HCT116 (cell line): ENCODE measurements at regions not wholly inside any gene's neighbourhood (a gene's known extent, or its start where the extent isn't known, plus 50 kb on each side); places are given as distances from the start of the nearest gene placed in this dataset.

Experiments used
- ATAC-seq: fragments of 200-7000 bp; cut with Tn5 transposase; 2 replicates; pipeline ENCODE4 v1.9.1; 2020; ENCODE audit warnings: mild to moderate bottlenecking, moderate library complexity
- BruUV-seq: library from RNA; stranded (reverse); fragments of 400-500 nt; replicated peaks from 2 replicates; lab custom pipeline; 2021; lab: Mats Ljungman, UMichigan
- CTCF ChIA-PET: fragments of 300-600 bp; sonication (Branson Sonifier 250); formaldehyde crosslinking; loops from one replicate; lab custom pipeline; 2021; ENCODE audit warnings: antibody characterized with exemption; lab: Charles Lee
- POLR2A ChIA-PET: fragments of 300-600, 350-600 bp; sonication (Branson Sonifier 250); formaldehyde crosslinking; loops from one replicate; lab custom pipeline; 2021; ENCODE audit warnings: antibody characterized with exemption; lab: Charles Lee
- RAD21 ChIA-PET, 2 experiments: fragments of 300-600 bp; sonication (Branson Sonifier 250); formaldehyde crosslinking; loops; one replicate each; lab custom pipeline; 2023; ENCODE audit warnings: low total read pairs in 2 of 2; ENCODE audit not compliant: uncharacterized antibody in 2 of 2, unreplicated experiment in 2 of 2, low non-redundant PET in 1 of 2; lab: Charles Lee
- DNase-seq: peaks from one replicate; pipeline ENCODE4 v3.0.0-alpha.2; 2010; ENCODE audit warnings: low read depth, low spot score
- H2AFZ ChIP-seq: fragments of 200-600 bp; shearing (Covaris generic), sonication (generic); 2 replicates; pipeline ENCODE4 v1.6.1; 2017; ENCODE audit warnings: low read depth, mixed run types, mixed read lengths, antibody characterized with exemption, low read length; ENCODE audit not compliant: poor library complexity, severe bottlenecking
- H3K27ac ChIP-seq: 2 replicates; pipeline ENCODE4 v1.5.1; 2012; ENCODE audit warnings: low read depth, low read length
- H3K27me3 ChIP-seq: fragments of 200-600 bp; sonication (generic); 2 replicates; pipeline ENCODE4 v1.6.1; 2016; ENCODE audit warnings: mixed run types, low read length, mixed read lengths; ENCODE audit not compliant: insufficient read depth
- H3K36me3 ChIP-seq, 2 experiments: fragments of 200-500 bp in 1 of 2; fragments of 200-600 bp in 1 of 2; sonication (Bioruptor generic) in 1 of 2; sonication (generic) in 1 of 2; 2 replicates each; pipeline versions ENCODE4 v1.5.1 to v1.6.1; 2014 to 2016; ENCODE audit warnings: low read length in 2 of 2, inconsistent platforms in 1 of 2, mixed read lengths in 1 of 2, mixed run types in 1 of 2; ENCODE audit not compliant: insufficient read depth in 2 of 2, control insufficient read depth in 1 of 2
- H3K4me1 ChIP-seq, 2 experiments: fragments of 200-600 bp in 1 of 2; sonication (generic) in 1 of 2; 2 replicates each; pipeline versions ENCODE4 v1.5.1 to v1.6.1; 2012 to 2017; ENCODE audit warnings: low read length in 2 of 2, inconsistent platforms in 1 of 2, mild to moderate bottlenecking in 1 of 2, mixed read lengths in 1 of 2, mixed run types in 1 of 2, moderate library complexity in 1 of 2; ENCODE audit not compliant: insufficient read depth in 2 of 2, control insufficient read depth in 1 of 2
- H3K4me2 ChIP-seq: fragments of 200-600 bp; sonication (generic); 2 replicates; pipeline ENCODE4 v1.6.1; 2017; ENCODE audit warnings: mixed run types, low read length, mixed read lengths
- H3K4me3 ChIP-seq, 2 experiments: fragments of 200-600 bp in 1 of 2; sonication (generic) in 1 of 2; replicated peaks in 1 of 2; 2 replicates each; pipeline ENCODE4 v1.5.1; 2011 to 2016; ENCODE audit warnings: low read length in 2 of 2, control low read depth in 1 of 2, low read depth in 1 of 2, mild to moderate bottlenecking in 1 of 2, mixed read lengths in 1 of 2, mixed run types in 1 of 2
- H3K79me2 ChIP-seq: fragments of 200-600 bp; sonication (generic); 2 replicates; pipeline ENCODE4 v1.6.1; 2017; ENCODE audit warnings: mild to moderate bottlenecking, mixed run types, low read length, moderate library complexity, mixed read lengths; ENCODE audit not compliant: insufficient read depth
- H3K9ac ChIP-seq: fragments of 200-600 bp; sonication (generic); 2 replicates; pipeline ENCODE4 v1.6.1; 2016; ENCODE audit warnings: low read length, mixed read lengths
- H3K9me2 ChIP-seq: fragments of 200-600 bp; sonication (generic), shearing (Covaris generic); 2 replicates; pipeline ENCODE4 v1.6.1; 2017; ENCODE audit warnings: mixed run types, mild to moderate bottlenecking, moderate library complexity; ENCODE audit not compliant: insufficient read depth
- H3K9me3 ChIP-seq, 2 experiments: fragments of 200-500 bp in 1 of 2; fragments of 200-600 bp in 1 of 2; sonication (Bioruptor generic) in 1 of 2; sonication (generic) in 1 of 2; 2 replicates each; pipeline ENCODE4 v1.6.1; 2014 to 2017; ENCODE audit warnings: low read length in 2 of 2, mixed read lengths in 2 of 2, inconsistent platforms in 1 of 2, low read depth in 1 of 2, mild to moderate bottlenecking in 1 of 2, mixed run types in 1 of 2, moderate library complexity in 1 of 2; ENCODE audit not compliant: control insufficient read depth in 1 of 2, insufficient read depth in 1 of 2
- H4K20me1 ChIP-seq: fragments of 200-600 bp; sonication (generic), shearing (Covaris generic); 2 replicates; pipeline ENCODE4 v1.6.1; 2017; ENCODE audit warnings: mixed run types, mild to moderate bottlenecking, moderate library complexity; ENCODE audit not compliant: insufficient read depth
- CBX3 ChIP-seq: IDR thresholded peaks from 2 replicates; pipeline ENCODE4 v1.6.1; 2012; ENCODE audit warnings: low read depth
- ELF1 ChIP-seq: IDR thresholded peaks from 2 replicates; pipeline ENCODE4 v1.6.1; 2012; ENCODE audit warnings: low read depth, borderline replicate concordance
- EZH2phosphoT487 ChIP-seq: fragments of 200-600 bp; IDR thresholded peaks from 2 replicates; pipeline ENCODE4 v1.6.1; 2018; ENCODE audit warnings: antibody characterized with exemption, borderline replicate concordance
- POLR2AphosphoS5 ChIP-seq: IDR thresholded peaks from 2 replicates; pipeline ENCODE4 v1.6.1; 2011; ENCODE audit warnings: mild to moderate bottlenecking, low read depth, low read length, moderate library complexity
- RAD21 ChIP-seq: IDR thresholded peaks from 2 replicates; pipeline ENCODE4 v1.6.1; 2012; ENCODE audit warnings: low read depth, mild to moderate bottlenecking
- SP1 ChIP-seq: IDR thresholded peaks from 2 replicates; pipeline ENCODE4 v1.6.1; 2012; ENCODE audit warnings: low read depth
- YY1 ChIP-seq: IDR thresholded peaks from 2 replicates; pipeline ENCODE4 v1.6.1; 2011; ENCODE audit warnings: low read length, low read depth, moderate library complexity, mild to moderate bottlenecking; ENCODE audit not compliant: insufficient replicate concordance; ENCODE audit errors: extremely low read depth
- ZFX ChIP-seq: fragments of 450-650 bp; IDR thresholded peaks from 2 replicates; pipeline ENCODE4 v1.6.1; 2017
- ZNF274 ChIP-seq: fragments of 200-500 bp; sonication (Bioruptor generic); IDR thresholded peaks from 2 replicates; pipeline ENCODE4 v1.6.1; 2014; ENCODE audit warnings: mild to moderate bottlenecking, low read depth, low read length, inconsistent platforms
- intact Hi-C: fragments of 100-400 bp; cut with micrococcal nuclease; formaldehyde crosslinking; loops from 2 replicates; pipeline ENCODE4 v1.10.0; 2022
- TF ChIP-seq, protein P1 (sequence below): IDR thresholded peaks from 2 replicates; pipeline ENCODE4 v1.6.1; 2012; ENCODE audit warnings: low read depth
- TF ChIP-seq, protein P2 (sequence below): IDR thresholded peaks from 2 replicates; pipeline ENCODE4 v1.6.1; 2011; ENCODE audit warnings: mild to moderate bottlenecking, low read length, moderate library complexity; ENCODE audit not compliant: insufficient replicate concordance; ENCODE audit errors: extremely low read depth

DNA sequence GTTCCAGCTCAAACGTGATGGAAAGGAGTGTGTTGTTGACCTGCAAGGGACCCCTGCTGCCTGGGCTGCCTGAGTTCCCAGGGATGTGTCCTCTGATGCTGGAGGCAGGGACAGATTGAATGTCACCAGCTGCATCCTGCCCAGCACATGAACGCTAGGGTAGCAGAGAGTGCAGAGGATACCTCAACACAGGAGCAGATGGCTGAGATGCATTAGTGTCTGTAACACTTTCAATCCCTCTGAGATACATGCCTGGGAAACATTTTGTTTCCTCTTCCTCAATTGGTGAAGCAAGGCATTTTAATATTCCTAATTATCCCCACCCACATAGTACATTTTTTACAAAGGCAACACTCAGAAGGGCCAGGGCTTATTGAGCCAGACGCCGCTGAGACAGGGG, 106.4 kb upstream of the UBL3 start:
- intact Hi-C loops = no loop called here
- H3K27me3 ChIP-seq = peaks cover 25% of the 10 kb centered on the region; the same call in 1 of the 2 replicates
- DNase-seq (no peak), ATAC-seq (no peak)
- no peak for TF ChIP-seq ZNF274
- no peak for TF ChIP-seq EZH2phosphoT487
- no peak for TF ChIP-seq YY1
- TF ChIP-seq, protein P1, sequence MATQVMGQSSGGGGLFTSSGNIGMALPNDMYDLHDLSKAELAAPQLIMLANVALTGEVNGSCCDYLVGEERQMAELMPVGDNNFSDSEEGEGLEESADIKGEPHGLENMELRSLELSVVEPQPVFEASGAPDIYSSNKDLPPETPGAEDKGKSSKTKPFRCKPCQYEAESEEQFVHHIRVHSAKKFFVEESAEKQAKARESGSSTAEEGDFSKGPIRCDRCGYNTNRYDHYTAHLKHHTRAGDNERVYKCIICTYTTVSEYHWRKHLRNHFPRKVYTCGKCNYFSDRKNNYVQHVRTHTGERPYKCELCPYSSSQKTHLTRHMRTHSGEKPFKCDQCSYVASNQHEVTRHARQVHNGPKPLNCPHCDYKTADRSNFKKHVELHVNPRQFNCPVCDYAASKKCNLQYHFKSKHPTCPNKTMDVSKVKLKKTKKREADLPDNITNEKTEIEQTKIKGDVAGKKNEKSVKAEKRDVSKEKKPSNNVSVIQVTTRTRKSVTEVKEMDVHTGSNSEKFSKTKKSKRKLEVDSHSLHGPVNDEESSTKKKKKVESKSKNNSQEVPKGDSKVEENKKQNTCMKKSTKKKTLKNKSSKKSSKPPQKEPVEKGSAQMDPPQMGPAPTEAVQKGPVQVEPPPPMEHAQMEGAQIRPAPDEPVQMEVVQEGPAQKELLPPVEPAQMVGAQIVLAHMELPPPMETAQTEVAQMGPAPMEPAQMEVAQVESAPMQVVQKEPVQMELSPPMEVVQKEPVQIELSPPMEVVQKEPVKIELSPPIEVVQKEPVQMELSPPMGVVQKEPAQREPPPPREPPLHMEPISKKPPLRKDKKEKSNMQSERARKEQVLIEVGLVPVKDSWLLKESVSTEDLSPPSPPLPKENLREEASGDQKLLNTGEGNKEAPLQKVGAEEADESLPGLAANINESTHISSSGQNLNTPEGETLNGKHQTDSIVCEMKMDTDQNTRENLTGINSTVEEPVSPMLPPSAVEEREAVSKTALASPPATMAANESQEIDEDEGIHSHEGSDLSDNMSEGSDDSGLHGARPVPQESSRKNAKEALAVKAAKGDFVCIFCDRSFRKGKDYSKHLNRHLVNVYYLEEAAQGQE = no peak
- TF ChIP-seq CBX3 = no peak
- no peak for TF ChIP-seq RAD21
- no peak for TF ChIP-seq SP1
- TF ChIP-seq POLR2AphosphoS5 = no peak
- TF ChIP-seq ELF1 = no peak
- no peak for TF ChIP-seq ZFX
- TF ChIP-seq, protein P2, sequence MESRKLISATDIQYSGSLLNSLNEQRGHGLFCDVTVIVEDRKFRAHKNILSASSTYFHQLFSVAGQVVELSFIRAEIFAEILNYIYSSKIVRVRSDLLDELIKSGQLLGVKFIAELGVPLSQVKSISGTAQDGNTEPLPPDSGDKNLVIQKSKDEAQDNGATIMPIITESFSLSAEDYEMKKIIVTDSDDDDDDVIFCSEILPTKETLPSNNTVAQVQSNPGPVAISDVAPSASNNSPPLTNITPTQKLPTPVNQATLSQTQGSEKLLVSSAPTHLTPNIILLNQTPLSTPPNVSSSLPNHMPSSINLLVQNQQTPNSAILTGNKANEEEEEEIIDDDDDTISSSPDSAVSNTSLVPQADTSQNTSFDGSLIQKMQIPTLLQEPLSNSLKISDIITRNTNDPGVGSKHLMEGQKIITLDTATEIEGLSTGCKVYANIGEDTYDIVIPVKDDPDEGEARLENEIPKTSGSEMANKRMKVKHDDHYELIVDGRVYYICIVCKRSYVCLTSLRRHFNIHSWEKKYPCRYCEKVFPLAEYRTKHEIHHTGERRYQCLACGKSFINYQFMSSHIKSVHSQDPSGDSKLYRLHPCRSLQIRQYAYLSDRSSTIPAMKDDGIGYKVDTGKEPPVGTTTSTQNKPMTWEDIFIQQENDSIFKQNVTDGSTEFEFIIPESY = no peak
- no peaks in the 10 kb centered on the region for H3K9me3 ChIP-seq
- no peaks in the 10 kb centered on the region for H3K9me2 ChIP-seq
- ChIA-PET POLR2A (no interaction called here), CTCF (no interaction called here), RAD21 (no interaction called here)
- no peaks in the 10 kb centered on the region for H3K79me2 ChIP-seq
- no peak overlapping the region for H2AFZ ChIP-seq
- H3K4me2 ChIP-seq = no peak overlapping the region
- no peak overlapping the region for H3K4me3 ChIP-seq
- H3K36me3 ChIP-seq = no peaks in the 10 kb centered on the region
- no peaks in the 10 kb centered on the region for H3K4me1 ChIP-seq
- no TSS peak for BruUV-seq
- H3K9ac ChIP-seq = no peak overlapping the region
- H3K27ac ChIP-seq = no peak overlapping the region
- H4K20me1 ChIP-seq = no peaks in the 10 kb centered on the region
